ENCODE measurements at regions not wholly inside any gene's neighbourhood (a gene's known extent, or its start where the extent isn't known, plus 50 kb on each side); places are given as distances from the start of the nearest gene placed in this dataset.

GRCh38 chr3:95302044-95302443 is 1239.2 kb downstream of the NSUN3 start:
- Histone ChIP-seq H3K79me2 (ENCODE audit: control insufficient read depth, insufficient read depth, low read length) (no peaks in the 10 kb centered on the region), H3K36me3 (ENCODE audit: control insufficient read depth in 2 of 2, extremely low read depth in 1 of 2, insufficient read depth in 2 of 2, low read length in 2 of 2) (no peaks in the 10 kb centered on the region), H3K9me1 (ENCODE audit: control insufficient read depth, extremely low read depth, insufficient read depth, low read length) (no peaks in the 10 kb centered on the region), H3K4me1 (ENCODE audit: control insufficient read depth, extremely low read depth, insufficient read depth, low read length) (no peaks in the 10 kb centered on the region), H3K27ac (ENCODE audit: control insufficient read depth, insufficient read depth, low read length) (no peak overlapping the region), H3K9me3 (ENCODE audit: control insufficient read depth, low read depth, low read length) (no peaks in the 10 kb centered on the region), H4K20me1 (ENCODE audit: control insufficient read depth, extremely low read depth, insufficient read depth, low read length) (no peaks in the 10 kb centered on the region), H3K4me2 (ENCODE audit: control insufficient read depth, extremely low read depth, insufficient read depth, low read depth, low read length) (no peak overlapping the region), H3K4me3 (ENCODE audit: control insufficient read depth in 2 of 3, extremely low read depth in 1 of 3, insufficient read depth in 2 of 3, low read depth in 1 of 3, low read length in 3 of 3) (no peak overlapping the region), H3K27me3 (ENCODE audit: control insufficient read depth, extremely low read depth, insufficient read depth, low read length) (no peaks in the 10 kb centered on the region), H3K9ac (ENCODE audit: control insufficient read depth, extremely low read depth, insufficient read depth, low read length) (no peak overlapping the region), H2AFZ (ENCODE audit: control insufficient read depth, low read length) (no peak overlapping the region)
- dilution Hi-C loops (cut with MboI; ENCODE audit: extremely low pct_ligation_motif_present, low sequenced_read_pairs): no loop called here
- FAIRE-seq (no peak), DNase-seq (ENCODE audit: low read depth, low spot score) (no peak)
- TF ChIP-seq EZH2 (IDR thresholded peaks at IDR 0.05; ENCODE audit: low read length): no peak
- TF ChIP-seq CTCF (optimal IDR thresholded peaks at IDR 0.05 in 1 of 3, IDR thresholded peaks at IDR 0.05 in 1 of 3, conservative IDR thresholded peaks at IDR 0.05 in 1 of 3; ENCODE audit: extremely low read depth in 1 of 3, insufficient read depth in 2 of 3, low read length in 3 of 3): no peak

GRCh38 chr3:95310560-95310959 is 1247.7 kb downstream of the NSUN3 start:
- H3K9ac ChIP-seq (ENCODE audit: control insufficient read depth, extremely low read depth, insufficient read depth, low read length): no peak overlapping the region
- no peak for FAIRE-seq
- no peaks in the 10 kb centered on the region for H3K79me2 ChIP-seq (ENCODE audit: control insufficient read depth, insufficient read depth, low read length)
- no peak for DNase-seq (ENCODE audit: low read depth, low spot score)
- H3K9me1 ChIP-seq (ENCODE audit: control insufficient read depth, extremely low read depth, insufficient read depth, low read length): no peaks in the 10 kb centered on the region
- no peaks in the 10 kb centered on the region for H3K9me3 ChIP-seq (ENCODE audit: control insufficient read depth, low read depth, low read length)
- no peak overlapping the region for H2AFZ ChIP-seq (ENCODE audit: control insufficient read depth, low read length)
- no peaks in the 10 kb centered on the region for H3K4me1 ChIP-seq (ENCODE audit: control insufficient read depth, extremely low read depth, insufficient read depth, low read length)
- no peaks in the 10 kb centered on the region for H4K20me1 ChIP-seq (ENCODE audit: control insufficient read depth, extremely low read depth, insufficient read depth, low read length)
- dilution Hi-C loops (cut with MboI; ENCODE audit: extremely low pct_ligation_motif_present, low sequenced_read_pairs): no loop called here
- H3K27ac ChIP-seq (ENCODE audit: control insufficient read depth, insufficient read depth, low read length): no peak overlapping the region
- H3K36me3 ChIP-seq (ENCODE audit: control insufficient read depth in 2 of 2, extremely low read depth in 1 of 2, insufficient read depth in 2 of 2, low read length in 2 of 2): no peaks in the 10 kb centered on the region
- TF ChIP-seq EZH2 (IDR thresholded peaks at IDR 0.05; ENCODE audit: low read length): no peak
- no peak for TF ChIP-seq CTCF (optimal IDR thresholded peaks at IDR 0.05 in 1 of 3, IDR thresholded peaks at IDR 0.05 in 1 of 3, conservative IDR thresholded peaks at IDR 0.05 in 1 of 3; ENCODE audit: extremely low read depth in 1 of 3, insufficient read depth in 2 of 3, low read length in 3 of 3)
- H3K27me3 ChIP-seq (ENCODE audit: control insufficient read depth, extremely low read depth, insufficient read depth, low read length): no peaks in the 10 kb centered on the region
- no peak overlapping the region for H3K4me2 ChIP-seq (ENCODE audit: control insufficient read depth, extremely low read depth, insufficient read depth, low read depth, low read length)
- no peak overlapping the region for H3K4me3 ChIP-seq (ENCODE audit: control insufficient read depth in 2 of 3, extremely low read depth in 1 of 3, insufficient read depth in 2 of 3, low read depth in 1 of 3, low read length in 3 of 3)

Measured in keratinocyte (primary cell).